HepG2 (cell line): ENCODE measurements at regions not wholly inside any gene's neighbourhood (a gene's known extent, or its start where the extent isn't known, plus 50 kb on each side); places are given as distances from the start of the nearest gene placed in this dataset.

ENCODE experiments used
- ATAC-seq: fragments of 200-7000 bp; cut with Tn5 transposase; 3 replicates; pipeline ENCODE4 v1.9.1; 2020; ENCODE audit warnings: mild to moderate bottlenecking, moderate library complexity
- BruUV-seq: library from RNA; stranded (reverse); fragments of 400-500 nt; replicated peaks from 2 replicates; lab custom pipeline; 2021; lab: Mats Ljungman, UMichigan
- CTCF ChIA-PET: fragments of 300-600 bp; formaldehyde crosslinking; extraction: SDS; loops from one replicate; lab custom pipeline; 2021; ENCODE audit warnings: low total read pairs, inconsistent platforms, low intra/inter-chr PET ratio; lab: Yijun Ruan, JAX
- POLR2A ChIA-PET: fragments of 350-600 bp; sonication (Branson Sonifier 250); formaldehyde crosslinking; loops from one replicate; lab custom pipeline; 2020; ENCODE audit warnings: antibody characterized with exemption, inconsistent platforms; lab: Yijun Ruan, JAX
- DNase-seq: peaks from one replicate; pipeline ENCODE4 v3.0.0-alpha.2; 2015; ENCODE audit warnings: low spot score
- FAIRE-seq: peaks from 3 replicates; lab custom pipeline; 2011; peaks lifted over from hg19 to GRCh38; lab: Jason Lieb, UNC
- H2AFZ ChIP-seq: one replicate; pipeline ENCODE4 v1.6.1; 2011; ENCODE audit warnings: low read length, inconsistent platforms
- H3K27ac ChIP-seq: fragments of 300-600 bp; 3 replicates; pipeline ENCODE4 v1.8.0; 2011; ENCODE audit warnings: mixed run types, mild to moderate bottlenecking, mixed read lengths, low read length, inconsistent platforms; ENCODE audit not compliant: insufficient read depth; ENCODE audit errors: extremely low read length
- H3K27me3 ChIP-seq, 2 experiments: fragments of 200-600 bp in 1 of 2; 2 replicates in 1 of 2; 3 replicates in 1 of 2; pipeline versions ENCODE4 v1.6.0 to v1.8.0; 2011; ENCODE audit warnings: low read length in 2 of 2, mild to moderate bottlenecking in 2 of 2, moderate library complexity in 2 of 2, inconsistent platforms in 1 of 2; ENCODE audit not compliant: insufficient read depth in 2 of 2, control insufficient read depth in 1 of 2
- H3K36me3 ChIP-seq, 2 experiments: fragments of 200-600 bp in 1 of 2; replicated peaks in 1 of 2; 2 replicates in 1 of 2; 3 replicates in 1 of 2; pipeline versions ENCODE4 v1.5.1 to v1.8.0; 2011; ENCODE audit warnings: low read length in 2 of 2, inconsistent platforms in 1 of 2; ENCODE audit not compliant: insufficient read depth in 2 of 2, control insufficient read depth in 1 of 2
- H3K4me1 ChIP-seq: 2 replicates; pipeline ENCODE4 v1.5.1; 2012; ENCODE audit warnings: low read length, inconsistent platforms; ENCODE audit not compliant: insufficient read depth
- H3K4me2 ChIP-seq: 2 replicates; pipeline ENCODE4 v1.6.0; 2011; ENCODE audit warnings: low read depth, low read length, inconsistent platforms
- H3K4me3 ChIP-seq, 3 experiments: fragments of 200-600 bp in 1 of 3; sonication (generic), shearing (Covaris generic) in 1 of 3; replicated peaks in 1 of 3; 2 replicates each; pipeline ENCODE4 v1.5.1; 2011 to 2016; ENCODE audit warnings: low read length in 3 of 3, inconsistent platforms in 2 of 3, low read depth in 2 of 3, mild to moderate bottlenecking in 2 of 3, control low read depth in 1 of 3, mixed read lengths in 1 of 3; ENCODE audit not compliant: insufficient read depth in 1 of 3
- H3K79me2 ChIP-seq: one replicate; pipeline ENCODE4 v1.6.1; 2011; ENCODE audit warnings: low read length, inconsistent platforms; ENCODE audit not compliant: insufficient read depth
- H3K9ac ChIP-seq: 2 replicates; pipeline ENCODE4 v1.6.0; 2011; ENCODE audit warnings: mild to moderate bottlenecking, low read depth, low read length, inconsistent platforms; ENCODE audit not compliant: insufficient read depth
- H3K9me3 ChIP-seq: 2 replicates; pipeline ENCODE4 v1.5.1; 2012; ENCODE audit warnings: mild to moderate bottlenecking, low read length
- H4K20me1 ChIP-seq: 2 replicates; pipeline ENCODE4 v1.6.0; 2011; ENCODE audit warnings: inconsistent platforms, mild to moderate bottlenecking, low read length, moderate library complexity; ENCODE audit not compliant: insufficient read depth
- ARNTL ChIP-seq: sonication (generic); formaldehyde crosslinking; IDR thresholded peaks from 2 replicates; pipeline ENCODE4 v1.4.0; 2020; ENCODE audit warnings: mild to moderate bottlenecking, missing genetic modification reagents
- CBFB ChIP-seq: sonication (generic); formaldehyde crosslinking; IDR thresholded peaks from 2 replicates; pipeline ENCODE4 v1.4.0; 2020; ENCODE audit warnings: missing genetic modification reagents
- EHMT2 ChIP-seq: fragments of 200-600 bp; sonication (generic); IDR thresholded peaks from 2 replicates; pipeline ENCODE4 v1.7.0; 2017; ENCODE audit warnings: antibody characterized with exemption, low read depth, low read length, borderline replicate concordance
- MEIS2 ChIP-seq: sonication (generic); formaldehyde crosslinking; IDR thresholded peaks from 2 replicates; pipeline ENCODE4 v1.9.0; 2021; ENCODE audit warnings: mild to moderate bottlenecking, missing genetic modification reagents
- NFIB ChIP-seq: sonication (generic); formaldehyde crosslinking; IDR thresholded peaks from 2 replicates; pipeline ENCODE4 v1.9.0; 2021; ENCODE audit warnings: missing genetic modification reagents, mild to moderate bottlenecking, borderline replicate concordance
- PAWR ChIP-seq: sonication (generic); formaldehyde crosslinking; IDR thresholded peaks from 2 replicates; pipeline ENCODE4 v1.4.0; 2020; ENCODE audit warnings: missing genetic modification reagents, mild to moderate bottlenecking, borderline replicate concordance
- PHF20 ChIP-seq: sonication (generic); formaldehyde crosslinking; IDR thresholded peaks from 2 replicates; pipeline ENCODE4 v1.5.0; 2020; ENCODE audit warnings: mild to moderate bottlenecking, missing genetic modification reagents
- REPIN1 ChIP-seq: sonication (generic); formaldehyde crosslinking; IDR thresholded peaks from 2 replicates; pipeline ENCODE4 v1.8.0; 2022; ENCODE audit warnings: missing genetic modification reagents, low read depth, mild to moderate bottlenecking, borderline replicate concordance
- ZNF296 ChIP-seq: sonication (generic); formaldehyde crosslinking; conservative IDR thresholded peaks from 2 replicates; pipeline ENCODE4 v1.5.0; 2020; ENCODE audit warnings: mild to moderate bottlenecking, missing genetic modification reagents
- ZNF430 ChIP-seq: sonication (generic); formaldehyde crosslinking; IDR thresholded peaks from 2 replicates; pipeline ENCODE4 v1.9.0; 2021; ENCODE audit warnings: mild to moderate bottlenecking, missing genetic modification reagents
- ZNF644 ChIP-seq: IDR thresholded peaks from 2 replicates; pipeline ENCODE4 v1.6.1; 2016; ENCODE audit warnings: low read depth
- ZSCAN9 ChIP-seq: IDR thresholded peaks from 2 replicates; pipeline ENCODE4 v1.6.1; 2016; ENCODE audit warnings: borderline replicate concordance
- WGBS: methylation state at CpG from one replicate; pipeline ENCODE4 v1.1.6; 2017; ENCODE audit warnings: low lambda C conversion rate; 5-methylcytosine and 5-hydroxymethylcytosine counted together
- in situ Hi-C: cut with HindIII; loops from 2 replicates; pipeline ENCODE4 v1.10.0; 2017; ENCODE audit warnings: low pct_unique_long_range_greater_than_20kb; ENCODE audit not compliant: extremely low pct_ligation_motif_present
- intact Hi-C: fragments of 100-400 bp; cut with micrococcal nuclease; formaldehyde crosslinking; loops from one replicate; pipeline ENCODE4 v1.10.0; 2022; ENCODE audit not compliant: unreplicated experiment
- TF ChIP-seq, protein P1 (sequence below): sonication (generic); formaldehyde crosslinking; IDR thresholded peaks from 2 replicates; pipeline ENCODE4 v1.8.1; 2023; ENCODE audit warnings: missing genetic modification reagents, inconsistent platforms, borderline replicate concordance
- TF ChIP-seq, protein P2 (sequence below): sonication (generic); formaldehyde crosslinking; IDR thresholded peaks from 2 replicates; pipeline ENCODE4 v1.4.0; 2020; ENCODE audit warnings: missing genetic modification reagents
- TF ChIP-seq, protein P3 (sequence below): sonication (generic); formaldehyde crosslinking; IDR thresholded peaks from 2 replicates; pipeline ENCODE4 v1.5.1; 2020; ENCODE audit warnings: missing genetic modification reagents, mild to moderate bottlenecking, borderline replicate concordance
- TF ChIP-seq, protein P4 (sequence below): sonication (generic); formaldehyde crosslinking; IDR thresholded peaks from 2 replicates; pipeline ENCODE4 v1.8.1; 2023; ENCODE audit warnings: mild to moderate bottlenecking, missing genetic modification reagents, borderline replicate concordance
- TF ChIP-seq, protein P5 (sequence below): sonication (generic); formaldehyde crosslinking; IDR thresholded peaks from 2 replicates; pipeline ENCODE4 v1.5.1; 2020; ENCODE audit warnings: missing genetic modification reagents, mild to moderate bottlenecking, borderline replicate concordance

DNA sequence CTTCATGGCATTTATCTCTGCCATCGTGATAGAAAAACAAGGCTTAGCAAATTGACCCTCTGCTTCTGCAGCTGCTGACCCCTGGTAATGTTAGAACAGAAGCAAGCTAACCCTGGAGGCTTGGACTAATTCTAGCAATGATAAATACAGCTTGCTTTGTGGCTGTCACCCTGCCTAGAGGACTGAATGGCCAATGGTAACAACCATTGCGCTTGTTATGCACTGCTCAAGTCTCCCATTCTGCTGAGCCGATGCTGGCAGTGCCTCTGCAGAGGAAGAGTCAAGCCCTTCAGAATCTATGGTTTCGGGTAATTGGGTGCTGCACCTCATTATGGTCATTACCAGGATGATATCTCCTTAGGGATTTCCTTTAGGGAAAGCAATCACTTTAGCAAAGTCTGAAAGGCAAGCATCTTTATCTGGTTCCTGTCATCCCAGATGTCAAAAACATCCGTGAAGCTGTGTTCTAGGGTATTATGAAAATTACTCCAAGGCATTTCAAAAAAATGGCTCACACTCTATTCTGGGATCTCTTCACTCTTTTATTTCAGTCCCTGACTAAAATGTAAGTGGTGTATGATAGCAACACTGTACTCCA is 186.8 kb upstream of the DLGAP1 start (continued):
- TF ChIP-seq, protein P1, sequence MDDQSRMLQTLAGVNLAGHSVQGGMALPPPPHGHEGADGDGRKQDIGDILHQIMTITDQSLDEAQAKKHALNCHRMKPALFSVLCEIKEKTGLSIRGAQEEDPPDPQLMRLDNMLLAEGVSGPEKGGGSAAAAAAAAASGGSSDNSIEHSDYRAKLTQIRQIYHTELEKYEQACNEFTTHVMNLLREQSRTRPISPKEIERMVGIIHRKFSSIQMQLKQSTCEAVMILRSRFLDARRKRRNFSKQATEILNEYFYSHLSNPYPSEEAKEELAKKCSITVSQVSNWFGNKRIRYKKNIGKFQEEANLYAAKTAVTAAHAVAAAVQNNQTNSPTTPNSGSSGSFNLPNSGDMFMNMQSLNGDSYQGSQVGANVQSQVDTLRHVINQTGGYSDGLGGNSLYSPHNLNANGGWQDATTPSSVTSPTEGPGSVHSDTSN = no peak
- TF ChIP-seq, protein P2, sequence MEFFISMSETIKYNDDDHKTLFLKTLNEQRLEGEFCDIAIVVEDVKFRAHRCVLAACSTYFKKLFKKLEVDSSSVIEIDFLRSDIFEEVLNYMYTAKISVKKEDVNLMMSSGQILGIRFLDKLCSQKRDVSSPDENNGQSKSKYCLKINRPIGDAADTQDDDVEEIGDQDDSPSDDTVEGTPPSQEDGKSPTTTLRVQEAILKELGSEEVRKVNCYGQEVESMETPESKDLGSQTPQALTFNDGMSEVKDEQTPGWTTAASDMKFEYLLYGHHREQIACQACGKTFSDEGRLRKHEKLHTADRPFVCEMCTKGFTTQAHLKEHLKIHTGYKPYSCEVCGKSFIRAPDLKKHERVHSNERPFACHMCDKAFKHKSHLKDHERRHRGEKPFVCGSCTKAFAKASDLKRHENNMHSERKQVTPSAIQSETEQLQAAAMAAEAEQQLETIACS (CRISPR knock-in tag) = no peak
- TF ChIP-seq ZNF430 (no peak), EHMT2 (no peak), ZNF644 (CRISPR knock-in tag) (no peak), ZSCAN9 (CRISPR knock-in tag) (no peak)

DNA sequence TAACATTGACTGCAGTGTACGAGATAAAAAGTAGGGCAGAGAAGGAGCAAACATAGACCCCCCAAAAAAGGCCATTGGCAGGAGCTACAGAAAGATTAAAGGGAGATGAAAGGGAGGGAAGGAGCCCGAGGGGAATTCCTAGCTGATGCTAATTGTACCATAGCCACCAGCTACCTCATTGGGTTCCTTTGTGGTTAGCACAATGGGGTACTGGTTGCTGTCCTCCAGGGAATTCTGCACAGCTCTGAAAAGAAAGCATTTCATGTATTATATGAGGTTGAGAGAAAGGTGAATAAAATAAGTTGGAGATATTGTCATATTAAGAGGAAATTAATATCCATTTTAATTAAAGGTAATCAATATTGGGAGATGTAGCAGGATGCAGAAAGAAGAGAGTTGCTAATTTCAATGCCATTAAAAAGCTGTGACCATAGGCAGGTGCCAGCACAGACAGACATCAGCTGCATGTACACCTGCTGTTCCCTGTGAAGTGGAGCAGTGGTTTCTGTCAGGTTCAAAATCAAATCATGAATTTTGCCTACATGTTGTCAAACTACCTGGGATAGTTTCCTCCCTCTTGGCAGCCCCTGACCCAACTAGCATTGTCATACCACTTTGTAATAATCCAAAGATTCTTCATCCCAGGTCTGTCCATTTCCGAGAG is 185.4 kb upstream of the DLGAP1 start:
- WGBS = 24% methylated on average over 3 of the region's 3 CpGs
- intact Hi-C loops = no loop called here
- ChIA-PET CTCF (no interaction called here), POLR2A (no interaction called here)
- Histone ChIP-seq H3K9ac (no peak overlapping the region), H3K27me3 (no peaks in the 10 kb centered on the region), H3K27ac (no peak overlapping the region), H2AFZ (no peak overlapping the region), H3K4me1 (no peaks in the 10 kb centered on the region), H3K4me2 (no peak overlapping the region), H3K79me2 (no peaks in the 10 kb centered on the region), H4K20me1 (no peaks in the 10 kb centered on the region), H3K36me3 (no peaks in the 10 kb centered on the region), H3K9me3 (peaks cover 5% of the 10 kb centered on the region; the same call in 1 of the 2 replicates), H3K4me3 (no peak overlapping the region)
- in situ Hi-C loops = loop anchor here (25.0 kb wide), 1 partner anchor 97 kb away; no protein-coding TSS in a partner anchor
- no peak for FAIRE-seq
- no peak for ATAC-seq
- no peak for DNase-seq
- no TSS peak for BruUV-seq
- no peak for TF ChIP-seq CBFB (CRISPR knock-in tag)
- TF ChIP-seq, protein P3, sequence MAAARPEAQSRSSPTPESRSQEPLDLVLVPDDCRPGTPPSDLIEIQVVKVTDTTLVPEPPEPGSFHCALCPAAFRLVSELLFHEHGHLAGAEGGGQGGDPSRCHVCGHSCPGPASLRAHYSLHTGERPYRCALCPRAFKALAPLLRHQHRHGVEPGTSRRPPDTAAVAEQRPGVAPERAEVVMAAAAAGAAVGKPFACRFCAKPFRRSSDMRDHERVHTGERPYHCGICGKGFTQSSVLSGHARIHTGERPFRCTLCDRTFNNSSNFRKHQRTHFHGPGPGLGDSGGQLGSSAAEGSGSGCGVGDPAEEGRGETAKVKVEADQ = no peak
- TF ChIP-seq, protein P4, sequence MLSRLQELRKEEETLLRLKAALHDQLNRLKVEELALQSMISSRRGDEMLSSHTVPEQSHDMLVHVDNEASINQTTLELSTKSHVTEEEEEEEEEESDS (CRISPR knock-in tag) = no peak
- TF ChIP-seq, protein P5, sequence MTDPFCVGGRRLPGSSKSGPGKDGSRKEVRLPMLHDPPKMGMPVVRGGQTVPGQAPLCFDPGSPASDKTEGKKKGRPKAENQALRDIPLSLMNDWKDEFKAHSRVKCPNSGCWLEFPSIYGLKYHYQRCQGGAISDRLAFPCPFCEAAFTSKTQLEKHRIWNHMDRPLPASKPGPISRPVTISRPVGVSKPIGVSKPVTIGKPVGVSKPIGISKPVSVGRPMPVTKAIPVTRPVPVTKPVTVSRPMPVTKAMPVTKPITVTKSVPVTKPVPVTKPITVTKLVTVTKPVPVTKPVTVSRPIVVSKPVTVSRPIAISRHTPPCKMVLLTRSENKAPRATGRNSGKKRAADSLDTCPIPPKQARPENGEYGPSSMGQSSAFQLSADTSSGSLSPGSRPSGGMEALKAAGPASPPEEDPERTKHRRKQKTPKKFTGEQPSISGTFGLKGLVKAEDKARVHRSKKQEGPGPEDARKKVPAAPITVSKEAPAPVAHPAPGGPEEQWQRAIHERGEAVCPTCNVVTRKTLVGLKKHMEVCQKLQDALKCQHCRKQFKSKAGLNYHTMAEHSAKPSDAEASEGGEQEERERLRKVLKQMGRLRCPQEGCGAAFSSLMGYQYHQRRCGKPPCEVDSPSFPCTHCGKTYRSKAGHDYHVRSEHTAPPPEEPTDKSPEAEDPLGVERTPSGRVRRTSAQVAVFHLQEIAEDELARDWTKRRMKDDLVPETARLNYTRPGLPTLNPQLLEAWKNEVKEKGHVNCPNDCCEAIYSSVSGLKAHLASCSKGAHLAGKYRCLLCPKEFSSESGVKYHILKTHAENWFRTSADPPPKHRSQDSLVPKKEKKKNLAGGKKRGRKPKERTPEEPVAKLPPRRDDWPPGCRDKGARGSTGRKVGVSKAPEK (CRISPR knock-in tag) = no peak
- no peak for TF ChIP-seq ZNF296 (CRISPR knock-in tag)
- no peak for TF ChIP-seq NFIB (CRISPR knock-in tag)
- no peak for TF ChIP-seq MEIS2 (CRISPR knock-in tag)
- TF ChIP-seq PHF20 (CRISPR knock-in tag) = no peak
- no peak for TF ChIP-seq REPIN1 (CRISPR knock-in tag)
- no peak for TF ChIP-seq ARNTL (CRISPR knock-in tag)
- TF ChIP-seq PAWR = no peak
